CD14-positive monocyte (primary cell): ENCODE measurements at regions not wholly inside any gene's neighbourhood (a gene's known extent, or its start where the extent isn't known, plus 50 kb on each side); places are given as distances from the start of the nearest gene placed in this dataset.

ENCODE experiments used
- DNase-seq, 3 donors: peaks; one replicate each; pipeline ENCODE4 v3.0.0-alpha.2; 2011 to 2022
- H2AFZ ChIP-seq: 2 replicates; pipeline ENCODE4 v1.6.0; 2012; ENCODE audit warnings: mild to moderate bottlenecking, low read depth, low read length, inconsistent platforms; ENCODE audit not compliant: insufficient read depth, poor library complexity, severe bottlenecking
- H3K27ac ChIP-seq, 2 donors: 1 replicate in 1 of 2; 2 replicates in 1 of 2; pipeline ENCODE4 v1.5.1; 2012 to 2013; ENCODE audit warnings: low read length in 2 of 2, control low read depth in 1 of 2, inconsistent platforms in 1 of 2, low read depth in 1 of 2, mild to moderate bottlenecking in 1 of 2
- H3K27me3 ChIP-seq, 2 donors: one replicate each; pipeline versions ENCODE4 v1.6.0 to v1.6.1; 2011 to 2013; ENCODE audit warnings: low read length in 2 of 2; ENCODE audit not compliant: control insufficient read depth in 2 of 2, insufficient read depth in 2 of 2
- H3K36me3 ChIP-seq, 2 donors: replicated peaks in 1 of 2; 1 replicate in 1 of 2; 2 replicates in 1 of 2; pipeline versions ENCODE4 v1.5.1 to v1.6.1; 2012 to 2013; ENCODE audit warnings: low read length in 2 of 2, control low read depth in 1 of 2, inconsistent platforms in 1 of 2, mild to moderate bottlenecking in 1 of 2; ENCODE audit not compliant: insufficient read depth in 2 of 2, control insufficient read depth in 1 of 2
- H3K4me1 ChIP-seq, 2 donors: 1 replicate in 1 of 2; 2 replicates in 1 of 2; pipeline versions ENCODE4 v1.5.1 to v1.6.1; 2012 to 2013; ENCODE audit warnings: low read length in 2 of 2, control low read depth in 1 of 2, inconsistent platforms in 1 of 2, mild to moderate bottlenecking in 1 of 2, moderate library complexity in 1 of 2; ENCODE audit not compliant: insufficient read depth in 2 of 2, control insufficient read depth in 1 of 2
- H3K4me2 ChIP-seq: replicated peaks from 2 replicates; pipeline ENCODE3; 2012; ENCODE audit warnings: low read length, moderate library complexity, mild to moderate bottlenecking; ENCODE audit not compliant: poor library complexity, severe bottlenecking; ENCODE audit errors: extremely low read depth
- H3K4me3 ChIP-seq, 3 experiments: fragments of 200-600 bp in 1 of 3; sonication (generic) in 1 of 3; replicated peaks in 1 of 3; 1 replicate in 2 of 3; 2 replicates in 1 of 3; pipeline ENCODE4 v1.5.1; 2011 to 2013; ENCODE audit warnings: low read length in 3 of 3, mild to moderate bottlenecking in 3 of 3, control low read depth in 2 of 3, low read depth in 2 of 3, inconsistent platforms in 1 of 3, moderate library complexity in 1 of 3
- H3K79me2 ChIP-seq: 2 replicates; pipeline ENCODE4 v1.6.0; 2012; ENCODE audit warnings: mild to moderate bottlenecking, control low read depth, inconsistent platforms, low read length, moderate library complexity; ENCODE audit not compliant: insufficient read depth
- H3K9ac ChIP-seq: 2 replicates; pipeline ENCODE4 v1.6.0; 2017; ENCODE audit warnings: low read length, mild to moderate bottlenecking; ENCODE audit not compliant: insufficient read depth, poor library complexity, severe bottlenecking
- H3K9me3 ChIP-seq, 2 donors: replicated peaks in 1 of 2; 1 replicate in 1 of 2; 2 replicates in 1 of 2; pipeline versions ENCODE4 v1.5.1 to v1.6.1; 2012 to 2013; ENCODE audit warnings: low read length in 2 of 2, control low read depth in 1 of 2; ENCODE audit not compliant: control insufficient read depth in 1 of 2, insufficient read depth in 1 of 2
- H4K20me1 ChIP-seq: 2 replicates; pipeline ENCODE4 v1.6.0; 2012; ENCODE audit warnings: mild to moderate bottlenecking, low read length, control low read depth, moderate library complexity; ENCODE audit not compliant: insufficient read depth
- H3K27ac Mint-ChIP-seq, 7 donors: one replicate each; pipeline ENCODE4 v1.8.0; 2020; ENCODE audit warnings: mild to moderate bottlenecking in 7 of 7, mixed read lengths in 7 of 7, moderate library complexity in 6 of 7, inconsistent platforms in 2 of 7
- H3K27me3 Mint-ChIP-seq, 3 donors: one replicate each; pipeline ENCODE4 v1.8.0; 2021 to 2022; ENCODE audit warnings: low read depth in 3 of 3, mild to moderate bottlenecking in 3 of 3, mixed read lengths in 3 of 3, moderate library complexity in 3 of 3, inconsistent platforms in 1 of 3
- H3K36me3 Mint-ChIP-seq, 2 donors: one replicate each; pipeline ENCODE4 v1.8.0; 2020; ENCODE audit warnings: mixed read lengths in 2 of 2, inconsistent platforms in 1 of 2, mild to moderate bottlenecking in 1 of 2
- H3K4me1 Mint-ChIP-seq: one replicate; pipeline ENCODE4 v1.8.0; 2020; ENCODE audit warnings: mild to moderate bottlenecking, mixed read lengths
- H3K4me3 Mint-ChIP-seq, 2 donors: one replicate each; pipeline ENCODE4 v1.8.0; 2020; ENCODE audit warnings: mild to moderate bottlenecking in 2 of 2, mixed read lengths in 2 of 2, moderate library complexity in 1 of 2
- H3K9me3 Mint-ChIP-seq, 7 donors: one replicate each; pipeline ENCODE4 v1.8.0; 2020 to 2022; ENCODE audit warnings: mixed read lengths in 7 of 7, mild to moderate bottlenecking in 6 of 7, moderate library complexity in 6 of 7, inconsistent platforms in 2 of 7
- CTCF ChIP-seq: fragments of 200-600 bp; IDR thresholded peaks from one replicate; pipeline ENCODE4 v1.8.0; 2022; ENCODE audit warnings: antibody characterized with exemption, mild to moderate bottlenecking
- whole genome bisulfite sequencing: methylation state at CpG from one replicate; pipeline ENCODE4 v1.1.5; 2013; ENCODE audit warnings: missing lambda C conversion rate; ENCODE audit not compliant: insufficient coverage; 5-methylcytosine and 5-hydroxymethylcytosine counted together
- intact Hi-C, 2 donors: fragments of 100-400 bp; cut with micrococcal nuclease; formaldehyde crosslinking; loops; one replicate each; pipeline versions ENCODE4 v1.15.0 to v1.15.1; 2023

GRCh38 chr7:52360541-52360940 lies 674.9 kb upstream of the POM121L12 start:
- Mint-ChIP-seq H3K4me3 (no peak overlapping the region), H3K9me3 (peaks cover 0 to 19% (median 12%) of the 10 kb centered on the region in 7 donors), H3K27me3 (peaks cover 0 to 2% (median 0%) of the 10 kb centered on the region in 3 donors), H3K27ac (no peak overlapping the region), H3K4me1 (no peaks in the 10 kb centered on the region), H3K36me3 (no peaks in the 10 kb centered on the region)
- Histone ChIP-seq H3K9me3 (peaks cover 14 to 26% of the 10 kb centered on the region in 2 donors), H2AFZ (no peak overlapping the region), H3K36me3 (no peaks in the 10 kb centered on the region), H4K20me1 (no peaks in the 10 kb centered on the region), H3K4me2 (no peak overlapping the region), H3K27me3 (no peaks in the 10 kb centered on the region), H3K27ac (no peak overlapping the region), H3K4me1 (no peaks in the 10 kb centered on the region), H3K79me2 (no peaks in the 10 kb centered on the region), H3K9ac (no peak overlapping the region), H3K4me3 (no peak overlapping the region)
- WGBS = 72% methylated on average over 3 of the region's 3 CpGs
- intact Hi-C loops = loop anchor here in 1 of 2 donors (10.0 kb wide), 1 partner anchor 64 kb away; no protein-coding TSS in a partner anchor
- no peak for TF ChIP-seq CTCF
- DNase-seq = no peak

GRCh38 chr7:52355053-52355452 lies 680.4 kb upstream of the POM121L12 start:
- TF ChIP-seq CTCF = no peak
- no peaks in the 10 kb centered on the region for H3K27me3 Mint-ChIP-seq
- intact Hi-C loops = no loop called here
- H3K27ac Mint-ChIP-seq = no peak overlapping the region
- Histone ChIP-seq H4K20me1 (no peaks in the 10 kb centered on the region), H3K9ac (no peak overlapping the region), H3K79me2 (no peaks in the 10 kb centered on the region), H2AFZ (no peak overlapping the region), H3K36me3 (no peaks in the 10 kb centered on the region), H3K27ac (no peak overlapping the region), H3K4me1 (no peaks in the 10 kb centered on the region), H3K9me3 (peaks cover 4 to 8% of the 10 kb centered on the region in 2 donors), H3K4me2 (no peak overlapping the region), H3K4me3 (no peak overlapping the region), H3K27me3 (no peaks in the 10 kb centered on the region)
- DNase-seq = no peak
- H3K36me3 Mint-ChIP-seq = no peaks in the 10 kb centered on the region
- peaks cover 4 to 22% (median 11%) of the 10 kb centered on the region in 7 donors for H3K9me3 Mint-ChIP-seq
- no peaks in the 10 kb centered on the region for H3K4me1 Mint-ChIP-seq
- no peak overlapping the region for H3K4me3 Mint-ChIP-seq
- 83% methylated on average over 1 of the region's 3 CpGs for WGBS
